WTC11 (cell line): ENCODE measurements at regions not wholly inside any gene's neighbourhood (a gene's known extent, or its start where the extent isn't known, plus 50 kb on each side); places are given as distances from the start of the nearest gene placed in this dataset.

Experiments
- ATAC-seq: fragments of 200-7000 bp; cut with Tn5 transposase; 2 replicates; pipeline ENCODE4 v1.10.0; 2021; ENCODE audit warnings: mild to moderate bottlenecking, moderate library complexity
- CTCF ChIA-PET: fragments of 300-600 bp; sonication (Branson Sonifier 250); formaldehyde crosslinking; loops from one replicate; lab custom pipeline; 2021; ENCODE audit warnings: antibody characterized with exemption; lab: Charles Lee
- POLR2A ChIA-PET: fragments of 350-600 bp; sonication (Branson Sonifier 250); formaldehyde crosslinking; loops from one replicate; lab custom pipeline; 2021; ENCODE audit warnings: antibody characterized with exemption; lab: Charles Lee
- DNase-seq: peaks from one replicate; pipeline ENCODE4 v3.0.0; 2021; ENCODE audit warnings: low spot score
- H3K27ac Mint-ChIP-seq: 2 replicates; pipeline ENCODE4 v1.8.0; 2021; ENCODE audit warnings: mixed read lengths
- H3K27me3 Mint-ChIP-seq: 2 replicates; pipeline ENCODE4 v1.8.0; 2021; ENCODE audit warnings: low read depth, mild to moderate bottlenecking, moderate library complexity, mixed read lengths
- H3K36me3 Mint-ChIP-seq: 2 replicates; pipeline ENCODE4 v1.8.0; 2021; ENCODE audit warnings: mixed read lengths
- H3K4me1 Mint-ChIP-seq: 2 replicates; pipeline ENCODE4 v1.8.0; 2022; ENCODE audit warnings: mixed read lengths
- H3K4me3 Mint-ChIP-seq: 2 replicates; pipeline ENCODE4 v1.8.0; 2021; ENCODE audit warnings: mild to moderate bottlenecking, moderate library complexity, mixed read lengths
- H3K9me3 Mint-ChIP-seq: 2 replicates; pipeline ENCODE4 v1.8.0; 2021; ENCODE audit warnings: mixed read lengths
- EMX1 ChIP-seq: fragments of 250-450 bp; sonication (Bioruptor Pico); IDR thresholded peaks from 2 replicates; pipeline ENCODE4 v1.8.0; 2021; ENCODE audit warnings: mild to moderate bottlenecking
- FOXK1 ChIP-seq: sonication (generic); formaldehyde crosslinking; IDR thresholded peaks from 2 replicates; pipeline ENCODE4 v1.8.0; 2022; ENCODE audit warnings: mild to moderate bottlenecking, moderate library complexity, missing genetic modification reagents
- FOXP1 ChIP-seq: sonication (generic); formaldehyde crosslinking; IDR thresholded peaks from 2 replicates; pipeline ENCODE4 v1.8.0; 2022; ENCODE audit warnings: missing genetic modification reagents, mild to moderate bottlenecking, moderate library complexity, borderline replicate concordance
- JUN ChIP-seq: sonication (generic); formaldehyde crosslinking; IDR thresholded peaks from 2 replicates; pipeline ENCODE4 v1.8.0; 2023; ENCODE audit warnings: mild to moderate bottlenecking, missing genetic modification reagents
- MXD4 ChIP-seq: fragments of 250-450 bp; sonication (Bioruptor Pico); IDR thresholded peaks from 2 replicates; pipeline ENCODE4 v1.8.0; 2021; ENCODE audit warnings: mild to moderate bottlenecking, moderate library complexity, borderline replicate concordance
- NR3C1 ChIP-seq: sonication (generic); formaldehyde crosslinking; conservative IDR thresholded peaks from 2 replicates; pipeline ENCODE4 v1.8.1; 2023; ENCODE audit warnings: low read depth, mild to moderate bottlenecking, missing genetic modification reagents
- OVOL2 ChIP-seq: fragments of 250-450 bp; sonication (Bioruptor Pico); IDR thresholded peaks from 2 replicates; pipeline ENCODE4 v1.9.0; 2021; ENCODE audit warnings: mild to moderate bottlenecking, borderline replicate concordance
- TP53 ChIP-seq: sonication (generic); formaldehyde crosslinking; IDR thresholded peaks from 2 replicates; pipeline ENCODE4 v1.8.1; 2023; ENCODE audit warnings: mild to moderate bottlenecking, missing genetic modification reagents
- ZBTB21 ChIP-seq: sonication (generic); formaldehyde crosslinking; IDR thresholded peaks from 2 replicates; pipeline ENCODE4 v1.8.1; 2023; ENCODE audit warnings: mild to moderate bottlenecking, missing genetic modification reagents, borderline replicate concordance
- ZNF232 ChIP-seq: sonication (generic); formaldehyde crosslinking; IDR thresholded peaks from 2 replicates; pipeline ENCODE4 v1.8.0; 2022; ENCODE audit warnings: mild to moderate bottlenecking, missing genetic modification reagents
- ZNF263 ChIP-seq: sonication (generic); formaldehyde crosslinking; IDR thresholded peaks from 2 replicates; pipeline ENCODE4 v1.8.1; 2022; ENCODE audit warnings: low read depth, mild to moderate bottlenecking, moderate library complexity, missing genetic modification reagents
- ZNF423 ChIP-seq: fragments of 250-450 bp; sonication (Bioruptor Pico); IDR thresholded peaks from 2 replicates; pipeline ENCODE4 v2.1.2; 2022; ENCODE audit warnings: mild to moderate bottlenecking, moderate library complexity
- TF ChIP-seq, protein P1 (sequence below): sonication (generic); formaldehyde crosslinking; IDR thresholded peaks from 2 replicates; pipeline ENCODE4 v1.8.1; 2022; ENCODE audit warnings: missing genetic modification reagents, borderline replicate concordance
- TF ChIP-seq, protein P2 (sequence below): sonication (generic); formaldehyde crosslinking; conservative IDR thresholded peaks from 2 replicates; pipeline ENCODE4 v1.8.1; 2023; ENCODE audit warnings: mild to moderate bottlenecking, low read depth, missing genetic modification reagents, moderate library complexity
- TF ChIP-seq, protein P3 (sequence below): fragments of 250-450 bp; sonication (Bioruptor Pico); IDR thresholded peaks from 2 replicates; pipeline ENCODE4 v1.9.0; 2021; ENCODE audit warnings: mild to moderate bottlenecking
- TF ChIP-seq, protein P4 (sequence below): sonication (generic); formaldehyde crosslinking; IDR thresholded peaks from 2 replicates; pipeline ENCODE4 v1.8.0; 2022; ENCODE audit warnings: missing genetic modification reagents
- TF ChIP-seq, protein P5 (sequence below): sonication (generic); formaldehyde crosslinking; IDR thresholded peaks from 2 replicates; pipeline ENCODE4 v1.8.0; 2022; ENCODE audit warnings: mild to moderate bottlenecking, missing genetic modification reagents
- TF ChIP-seq, protein P6 (sequence below): sonication (generic); formaldehyde crosslinking; IDR thresholded peaks from 2 replicates; pipeline ENCODE4 v1.8.1; 2023; ENCODE audit warnings: mild to moderate bottlenecking, missing genetic modification reagents
- TF ChIP-seq, protein P7 (sequence below): sonication (generic); formaldehyde crosslinking; IDR thresholded peaks from 2 replicates; pipeline ENCODE4 v1.8.1; 2022; ENCODE audit warnings: low read depth, mild to moderate bottlenecking, moderate library complexity, missing genetic modification reagents, borderline replicate concordance

DNA sequence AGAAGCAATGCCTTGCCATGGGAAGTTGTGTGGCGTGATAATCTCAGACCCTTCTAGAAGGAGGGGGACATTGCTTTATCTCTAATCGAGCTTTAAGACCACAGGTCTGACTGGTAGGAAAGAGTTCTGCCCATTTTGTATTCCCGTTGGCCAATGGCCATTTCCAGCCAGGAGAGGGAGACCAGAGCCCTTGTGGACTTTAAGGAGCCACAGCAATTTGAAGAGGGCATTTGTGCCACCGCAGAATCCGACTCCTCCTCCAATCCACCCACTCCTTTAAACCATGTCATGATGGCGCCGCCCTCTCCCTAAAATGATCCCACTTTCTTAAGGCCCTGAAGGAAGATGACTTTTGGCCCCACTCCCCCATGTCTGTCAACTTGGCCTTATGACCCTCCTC is 560.5 kb upstream of the ADAMTS16 start:
- no peak for DNase-seq
- POLR2A ChIA-PET, result no interaction called here
- no peaks in the 10 kb centered on the region; the same call in 1 of the 2 replicates for H3K36me3 Mint-ChIP-seq
- no peak overlapping the region for H3K27ac Mint-ChIP-seq
- H3K27me3 Mint-ChIP-seq, result no peaks in the 10 kb centered on the region
- no peak for TF ChIP-seq OVOL2 (CRISPR knock-in tag)
- TF ChIP-seq, all 79 proteins: peak for 0
- H3K9me3 Mint-ChIP-seq, result peaks cover 6% of the 10 kb centered on the region; the same call in 1 of the 2 replicates
- ATAC-seq, result no peak
- H3K4me1 Mint-ChIP-seq, result peaks cover 23% of the 10 kb centered on the region
- CTCF ChIA-PET, result interaction anchor here (0.6 to 0.7 kb wide), 2 partner anchors 80 to 121 kb away, joined by 3 read pairs; no protein-coding TSS in a partner anchor
- H3K4me3 Mint-ChIP-seq, result no peak overlapping the region

DNA sequence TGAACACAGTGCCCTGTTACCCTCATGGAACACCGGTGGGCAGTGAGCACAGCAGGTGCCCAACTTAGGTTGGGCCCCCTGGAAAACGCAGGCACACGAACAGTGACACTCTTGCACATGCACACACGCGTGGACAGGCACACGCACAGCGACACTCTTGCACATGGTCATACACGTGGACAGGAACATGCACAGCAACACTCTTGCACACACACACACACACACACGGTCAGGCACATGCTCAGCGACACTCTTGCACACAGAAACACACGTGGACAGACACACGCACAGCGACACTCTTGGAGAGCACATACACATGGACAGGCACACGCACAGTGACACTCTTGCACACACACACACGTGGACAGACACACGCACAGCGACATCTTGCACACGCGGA is 559.4 kb upstream of the ADAMTS16 start:
- H3K27ac Mint-ChIP-seq, result no peak overlapping the region
- DNase-seq (no peak), ATAC-seq (no peak)
- TF ChIP-seq, protein P1, sequence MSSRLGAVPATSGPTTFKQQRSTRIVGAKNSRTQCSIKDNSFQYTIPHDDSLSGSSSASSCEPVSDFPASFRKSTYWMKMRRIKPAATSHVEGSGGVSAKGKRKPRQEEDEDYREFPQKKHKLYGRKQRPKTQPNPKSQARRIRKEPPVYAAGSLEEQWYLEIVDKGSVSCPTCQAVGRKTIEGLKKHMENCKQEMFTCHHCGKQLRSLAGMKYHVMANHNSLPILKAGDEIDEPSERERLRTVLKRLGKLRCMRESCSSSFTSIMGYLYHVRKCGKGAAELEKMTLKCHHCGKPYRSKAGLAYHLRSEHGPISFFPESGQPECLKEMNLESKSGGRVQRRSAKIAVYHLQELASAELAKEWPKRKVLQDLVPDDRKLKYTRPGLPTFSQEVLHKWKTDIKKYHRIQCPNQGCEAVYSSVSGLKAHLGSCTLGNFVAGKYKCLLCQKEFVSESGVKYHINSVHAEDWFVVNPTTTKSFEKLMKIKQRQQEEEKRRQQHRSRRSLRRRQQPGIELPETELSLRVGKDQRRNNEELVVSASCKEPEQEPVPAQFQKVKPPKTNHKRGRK (CRISPR knock-in tag), result no peak
- TF ChIP-seq, protein P2, sequence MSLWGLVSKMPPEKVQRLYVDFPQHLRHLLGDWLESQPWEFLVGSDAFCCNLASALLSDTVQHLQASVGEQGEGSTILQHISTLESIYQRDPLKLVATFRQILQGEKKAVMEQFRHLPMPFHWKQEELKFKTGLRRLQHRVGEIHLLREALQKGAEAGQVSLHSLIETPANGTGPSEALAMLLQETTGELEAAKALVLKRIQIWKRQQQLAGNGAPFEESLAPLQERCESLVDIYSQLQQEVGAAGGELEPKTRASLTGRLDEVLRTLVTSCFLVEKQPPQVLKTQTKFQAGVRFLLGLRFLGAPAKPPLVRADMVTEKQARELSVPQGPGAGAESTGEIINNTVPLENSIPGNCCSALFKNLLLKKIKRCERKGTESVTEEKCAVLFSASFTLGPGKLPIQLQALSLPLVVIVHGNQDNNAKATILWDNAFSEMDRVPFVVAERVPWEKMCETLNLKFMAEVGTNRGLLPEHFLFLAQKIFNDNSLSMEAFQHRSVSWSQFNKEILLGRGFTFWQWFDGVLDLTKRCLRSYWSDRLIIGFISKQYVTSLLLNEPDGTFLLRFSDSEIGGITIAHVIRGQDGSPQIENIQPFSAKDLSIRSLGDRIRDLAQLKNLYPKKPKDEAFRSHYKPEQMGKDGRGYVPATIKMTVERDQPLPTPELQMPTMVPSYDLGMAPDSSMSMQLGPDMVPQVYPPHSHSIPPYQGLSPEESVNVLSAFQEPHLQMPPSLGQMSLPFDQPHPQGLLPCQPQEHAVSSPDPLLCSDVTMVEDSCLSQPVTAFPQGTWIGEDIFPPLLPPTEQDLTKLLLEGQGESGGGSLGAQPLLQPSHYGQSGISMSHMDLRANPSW (CRISPR knock-in tag), result no peak
- TF ChIP-seq TP53 (CRISPR knock-in tag), result no peak
- no peak for TF ChIP-seq ZNF423 (CRISPR knock-in tag)
- TF ChIP-seq ZNF263 (CRISPR knock-in tag), result no peak
- TF ChIP-seq EMX1 (CRISPR knock-in tag), result no peak
- no peak for TF ChIP-seq NR3C1 (CRISPR knock-in tag)
- peaks cover 6% of the 10 kb centered on the region; the same call in 1 of the 2 replicates for H3K9me3 Mint-ChIP-seq
- no peak overlapping the region for H3K4me3 Mint-ChIP-seq
- ChIA-PET CTCF (no interaction called here), POLR2A (no interaction called here)
- H3K36me3 Mint-ChIP-seq, result peaks cover 2% of the 10 kb centered on the region; the same call in 1 of the 2 replicates
- H3K27me3 Mint-ChIP-seq, result no peaks in the 10 kb centered on the region
- H3K4me1 Mint-ChIP-seq, result peaks cover 23% of the 10 kb centered on the region

DNA sequence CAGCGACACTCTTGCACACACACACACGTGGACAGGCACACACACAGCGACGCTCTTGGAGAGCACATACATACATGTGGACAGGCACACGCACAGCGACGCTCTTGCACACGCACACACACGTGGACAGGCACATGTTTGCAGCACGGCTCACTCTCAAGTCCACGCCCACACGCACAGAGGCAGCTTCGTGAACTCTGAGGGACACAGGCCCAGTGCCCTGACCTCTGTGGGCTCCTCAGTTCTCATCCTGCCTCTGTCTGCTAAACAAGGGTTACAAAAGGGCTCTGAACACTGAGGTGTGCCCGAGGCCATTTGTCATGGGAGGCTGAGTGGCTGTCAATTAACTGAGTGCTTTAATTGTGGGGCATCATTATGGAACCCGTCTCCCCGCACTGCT is 558.8 kb upstream of the ADAMTS16 start:
- no peak overlapping the region for H3K4me3 Mint-ChIP-seq
- TF ChIP-seq ZNF232 (CRISPR knock-in tag) (no peak), FOXK1 (CRISPR knock-in tag) (no peak), JUN (no peak), FOXP1 (CRISPR knock-in tag) (no peak), NR3C1 (CRISPR knock-in tag) (no peak), ZBTB21 (no peak), MXD4 (CRISPR knock-in tag) (no peak)
- TF ChIP-seq, protein P3, sequence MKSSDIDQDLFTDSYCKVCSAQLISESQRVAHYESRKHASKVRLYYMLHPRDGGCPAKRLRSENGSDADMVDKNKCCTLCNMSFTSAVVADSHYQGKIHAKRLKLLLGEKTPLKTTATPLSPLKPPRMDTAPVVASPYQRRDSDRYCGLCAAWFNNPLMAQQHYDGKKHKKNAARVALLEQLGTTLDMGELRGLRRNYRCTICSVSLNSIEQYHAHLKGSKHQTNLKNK (CRISPR knock-in tag), result no peak
- TF ChIP-seq, protein P4, sequence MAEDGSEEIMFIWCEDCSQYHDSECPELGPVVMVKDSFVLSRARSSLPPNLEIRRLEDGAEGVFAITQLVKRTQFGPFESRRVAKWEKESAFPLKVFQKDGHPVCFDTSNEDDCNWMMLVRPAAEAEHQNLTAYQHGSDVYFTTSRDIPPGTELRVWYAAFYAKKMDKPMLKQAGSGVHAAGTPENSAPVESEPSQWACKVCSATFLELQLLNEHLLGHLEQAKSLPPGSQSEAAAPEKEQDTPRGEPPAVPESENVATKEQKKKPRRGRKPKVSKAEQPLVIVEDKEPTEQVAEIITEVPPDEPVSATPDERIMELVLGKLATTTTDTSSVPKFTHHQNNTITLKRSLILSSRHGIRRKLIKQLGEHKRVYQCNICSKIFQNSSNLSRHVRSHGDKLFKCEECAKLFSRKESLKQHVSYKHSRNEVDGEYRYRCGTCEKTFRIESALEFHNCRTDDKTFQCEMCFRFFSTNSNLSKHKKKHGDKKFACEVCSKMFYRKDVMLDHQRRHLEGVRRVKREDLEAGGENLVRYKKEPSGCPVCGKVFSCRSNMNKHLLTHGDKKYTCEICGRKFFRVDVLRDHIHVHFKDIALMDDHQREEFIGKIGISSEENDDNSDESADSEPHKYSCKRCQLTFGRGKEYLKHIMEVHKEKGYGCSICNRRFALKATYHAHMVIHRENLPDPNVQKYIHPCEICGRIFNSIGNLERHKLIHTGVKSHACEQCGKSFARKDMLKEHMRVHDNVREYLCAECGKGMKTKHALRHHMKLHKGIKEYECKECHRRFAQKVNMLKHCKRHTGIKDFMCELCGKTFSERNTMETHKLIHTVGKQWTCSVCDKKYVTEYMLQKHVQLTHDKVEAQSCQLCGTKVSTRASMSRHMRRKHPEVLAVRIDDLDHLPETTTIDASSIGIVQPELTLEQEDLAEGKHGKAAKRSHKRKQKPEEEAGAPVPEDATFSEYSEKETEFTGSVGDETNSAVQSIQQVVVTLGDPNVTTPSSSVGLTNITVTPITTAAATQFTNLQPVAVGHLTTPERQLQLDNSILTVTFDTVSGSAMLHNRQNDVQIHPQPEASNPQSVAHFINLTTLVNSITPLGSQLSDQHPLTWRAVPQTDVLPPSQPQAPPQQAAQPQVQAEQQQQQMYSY (CRISPR knock-in tag), result no peak
- TF ChIP-seq, protein P5, sequence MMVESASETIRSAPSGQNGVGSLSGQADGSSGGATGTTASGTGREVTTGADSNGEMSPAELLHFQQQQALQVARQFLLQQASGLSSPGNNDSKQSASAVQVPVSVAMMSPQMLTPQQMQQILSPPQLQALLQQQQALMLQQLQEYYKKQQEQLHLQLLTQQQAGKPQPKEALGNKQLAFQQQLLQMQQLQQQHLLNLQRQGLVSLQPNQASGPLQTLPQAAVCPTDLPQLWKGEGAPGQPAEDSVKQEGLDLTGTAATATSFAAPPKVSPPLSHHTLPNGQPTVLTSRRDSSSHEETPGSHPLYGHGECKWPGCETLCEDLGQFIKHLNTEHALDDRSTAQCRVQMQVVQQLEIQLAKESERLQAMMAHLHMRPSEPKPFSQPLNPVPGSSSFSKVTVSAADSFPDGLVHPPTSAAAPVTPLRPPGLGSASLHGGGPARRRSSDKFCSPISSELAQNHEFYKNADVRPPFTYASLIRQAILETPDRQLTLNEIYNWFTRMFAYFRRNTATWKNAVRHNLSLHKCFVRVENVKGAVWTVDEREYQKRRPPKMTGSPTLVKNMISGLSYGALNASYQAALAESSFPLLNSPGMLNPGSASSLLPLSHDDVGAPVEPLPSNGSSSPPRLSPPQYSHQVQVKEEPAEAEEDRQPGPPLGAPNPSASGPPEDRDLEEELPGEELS, result no peak
- TF ChIP-seq, protein P6, sequence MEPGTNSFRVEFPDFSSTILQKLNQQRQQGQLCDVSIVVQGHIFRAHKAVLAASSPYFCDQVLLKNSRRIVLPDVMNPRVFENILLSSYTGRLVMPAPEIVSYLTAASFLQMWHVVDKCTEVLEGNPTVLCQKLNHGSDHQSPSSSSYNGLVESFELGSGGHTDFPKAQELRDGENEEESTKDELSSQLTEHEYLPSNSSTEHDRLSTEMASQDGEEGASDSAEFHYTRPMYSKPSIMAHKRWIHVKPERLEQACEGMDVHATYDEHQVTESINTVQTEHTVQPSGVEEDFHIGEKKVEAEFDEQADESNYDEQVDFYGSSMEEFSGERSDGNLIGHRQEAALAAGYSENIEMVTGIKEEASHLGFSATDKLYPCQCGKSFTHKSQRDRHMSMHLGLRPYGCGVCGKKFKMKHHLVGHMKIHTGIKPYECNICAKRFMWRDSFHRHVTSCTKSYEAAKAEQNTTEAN (CRISPR knock-in tag), result no peak
- TF ChIP-seq, protein P7, sequence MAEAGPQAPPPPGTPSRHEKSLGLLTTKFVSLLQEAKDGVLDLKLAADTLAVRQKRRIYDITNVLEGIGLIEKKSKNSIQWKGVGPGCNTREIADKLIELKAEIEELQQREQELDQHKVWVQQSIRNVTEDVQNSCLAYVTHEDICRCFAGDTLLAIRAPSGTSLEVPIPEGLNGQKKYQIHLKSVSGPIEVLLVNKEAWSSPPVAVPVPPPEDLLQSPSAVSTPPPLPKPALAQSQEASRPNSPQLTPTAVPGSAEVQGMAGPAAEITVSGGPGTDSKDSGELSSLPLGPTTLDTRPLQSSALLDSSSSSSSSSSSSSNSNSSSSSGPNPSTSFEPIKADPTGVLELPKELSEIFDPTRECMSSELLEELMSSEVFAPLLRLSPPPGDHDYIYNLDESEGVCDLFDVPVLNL, result no peak

More for the DNA sequence above, 558.8 kb upstream of the ADAMTS16 start:
- H3K4me1 Mint-ChIP-seq, result peaks cover 23% of the 10 kb centered on the region
- no peak overlapping the region for H3K27ac Mint-ChIP-seq
- no peak for ATAC-seq
- DNase-seq, result no peak
- no peaks in the 10 kb centered on the region for H3K27me3 Mint-ChIP-seq
- H3K36me3 Mint-ChIP-seq, result peaks cover 2% of the 10 kb centered on the region
- peaks cover 9% of the 10 kb centered on the region for H3K9me3 Mint-ChIP-seq
- ChIA-PET POLR2A (no interaction called here), CTCF (no interaction called here)
